Hepatocyte (in vitro differentiated cells): ENCODE measurements at regions not wholly inside any gene's neighbourhood (a gene's known extent, or its start where the extent isn't known, plus 50 kb on each side); places are given as distances from the start of the nearest gene placed in this dataset.

Experiments used
- CTCF ChIP-seq: fragments of 200-600 bp; sonication (generic); IDR thresholded peaks from 2 replicates; pipeline ENCODE4 v1.5.1; 2016; ENCODE audit warnings: antibody characterized with exemption, mild to moderate bottlenecking; ENCODE audit not compliant: poor library complexity
- EZH2 ChIP-seq: fragments of 200-600 bp; sonication (generic); IDR thresholded peaks from 2 replicates; pipeline ENCODE4 v1.6.1; 2016; ENCODE audit warnings: antibody characterized with exemption, mild to moderate bottlenecking, borderline replicate concordance

GRCh38 chr20:11218173-11218680 is 544.4 kb upstream of the JAG1 start:
- no peak for TF ChIP-seq CTCF
- no peak for TF ChIP-seq EZH2
